HPDE6-E6E7 (cell line): ENCODE measurements at regions not wholly inside any gene's neighbourhood (a gene's known extent, or its start where the extent isn't known, plus 50 kb on each side); places are given as distances from the start of the nearest gene placed in this dataset.

Experiments
- DNase-seq: peaks from one replicate; pipeline ENCODE4 v3.0.0; 2011; ENCODE audit warnings: missing footprints; ENCODE audit errors: extremely low spot score

DNA sequence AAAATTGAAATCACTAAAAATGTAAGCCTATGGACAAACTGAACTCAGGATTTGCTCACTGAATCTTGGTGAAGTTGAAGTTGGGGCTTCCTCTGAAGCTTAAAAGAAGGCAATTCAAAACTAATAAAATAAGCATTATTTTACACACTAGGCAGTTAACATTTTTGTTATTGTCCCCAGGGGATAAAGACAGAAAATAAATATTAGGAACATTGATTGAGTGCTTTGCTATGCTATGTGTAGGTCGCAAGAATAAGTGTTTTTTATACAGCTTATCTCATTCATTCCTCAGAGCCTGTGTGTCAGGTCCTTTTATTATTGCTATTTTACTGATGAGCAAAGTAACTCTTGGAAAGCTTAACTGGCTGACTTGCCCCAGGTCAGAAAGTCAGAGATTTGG lies 82.2 kb downstream of the ZNF608 start:
- no peak for DNase-seq

DNA sequence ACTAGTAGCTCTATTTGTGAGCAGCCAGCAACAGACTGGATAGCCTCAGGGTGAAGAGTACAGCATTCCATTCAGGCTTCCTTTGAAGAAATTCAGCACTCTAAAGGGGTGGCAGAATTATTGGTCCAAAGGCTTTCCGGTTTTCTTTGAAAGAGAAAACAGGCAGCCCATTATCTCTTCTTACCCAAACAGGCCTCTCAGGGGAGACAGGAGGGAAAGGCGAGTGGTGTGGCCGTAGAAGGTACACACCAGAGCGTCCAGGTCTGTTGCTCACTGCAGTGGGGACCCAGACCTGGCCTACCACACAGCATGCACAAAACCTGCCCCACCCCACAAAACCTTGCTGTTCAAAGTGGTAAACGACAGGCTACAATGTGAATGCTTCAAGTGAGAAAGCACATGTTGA lies 83.3 kb downstream of the ZNF608 start:
- DNase-seq = no peak

DNA sequence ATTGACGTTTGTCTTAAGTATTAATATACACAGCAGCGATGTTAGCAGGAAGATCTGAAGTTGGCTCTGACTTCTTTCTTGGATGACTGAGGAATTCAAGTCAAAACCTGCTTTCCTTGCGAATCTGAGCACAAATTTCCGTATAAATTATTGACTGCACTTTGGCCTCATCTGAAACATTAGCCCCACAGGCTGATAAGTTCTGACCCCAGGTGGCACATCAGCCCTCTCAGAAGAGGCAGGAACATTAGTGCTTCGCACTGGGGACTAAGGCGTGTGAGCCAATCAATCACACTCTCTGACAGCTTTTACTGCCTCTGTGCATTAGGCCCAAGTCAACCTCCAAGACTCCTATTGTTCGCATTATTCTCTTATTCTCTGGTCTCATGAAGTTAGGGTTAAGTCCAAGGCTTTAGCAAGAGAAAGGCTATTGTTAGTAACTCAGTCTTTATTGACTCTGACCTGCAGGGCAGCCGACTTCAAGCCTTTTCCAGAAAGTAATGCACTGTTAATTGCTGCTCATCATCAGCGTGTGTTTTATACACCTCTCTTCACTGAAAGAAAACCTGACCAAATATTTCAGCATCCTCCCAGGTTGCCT lies 84.2 kb downstream of the ZNF608 start:
- no peak for DNase-seq

DNA sequence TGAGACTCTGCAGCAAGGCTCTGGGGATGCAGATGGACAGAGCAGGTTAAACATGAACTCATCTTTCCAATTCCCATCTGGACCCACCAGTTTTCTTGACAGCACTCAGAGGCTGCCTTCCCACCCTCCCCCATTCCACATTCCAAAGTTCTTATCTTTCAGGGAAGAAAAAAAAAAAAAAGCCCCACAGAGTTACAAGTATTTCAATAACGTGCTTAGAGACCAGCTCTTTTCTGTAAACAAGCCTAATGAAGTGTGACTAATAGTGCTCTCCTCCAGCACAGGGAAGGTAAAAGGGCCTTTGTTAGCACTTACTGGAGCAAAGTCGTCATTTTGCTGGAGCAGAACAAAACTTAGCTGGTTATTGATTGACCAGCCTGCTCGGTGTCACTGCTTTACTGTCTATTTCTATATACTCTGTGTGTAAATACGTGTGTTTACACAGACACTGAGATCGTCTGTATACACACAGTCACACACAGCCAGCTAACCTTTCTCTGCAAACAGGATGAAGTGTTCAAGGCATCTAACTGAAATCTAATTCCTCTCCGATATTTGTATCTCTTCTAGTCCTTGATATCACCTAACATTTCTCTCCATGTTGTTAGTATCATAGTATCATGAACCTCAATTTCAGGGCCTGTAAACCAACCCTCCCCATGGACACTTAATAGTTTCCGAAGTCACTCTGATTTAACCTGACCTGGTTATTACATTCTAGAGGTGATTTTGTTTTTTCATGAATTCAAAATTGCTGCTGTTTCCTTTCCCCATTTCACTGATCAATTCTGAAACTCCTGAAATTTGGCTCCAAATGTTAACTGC lies 84.9 kb downstream of the ZNF608 start:
- DNase-seq = peak; percentile 45

DNA sequence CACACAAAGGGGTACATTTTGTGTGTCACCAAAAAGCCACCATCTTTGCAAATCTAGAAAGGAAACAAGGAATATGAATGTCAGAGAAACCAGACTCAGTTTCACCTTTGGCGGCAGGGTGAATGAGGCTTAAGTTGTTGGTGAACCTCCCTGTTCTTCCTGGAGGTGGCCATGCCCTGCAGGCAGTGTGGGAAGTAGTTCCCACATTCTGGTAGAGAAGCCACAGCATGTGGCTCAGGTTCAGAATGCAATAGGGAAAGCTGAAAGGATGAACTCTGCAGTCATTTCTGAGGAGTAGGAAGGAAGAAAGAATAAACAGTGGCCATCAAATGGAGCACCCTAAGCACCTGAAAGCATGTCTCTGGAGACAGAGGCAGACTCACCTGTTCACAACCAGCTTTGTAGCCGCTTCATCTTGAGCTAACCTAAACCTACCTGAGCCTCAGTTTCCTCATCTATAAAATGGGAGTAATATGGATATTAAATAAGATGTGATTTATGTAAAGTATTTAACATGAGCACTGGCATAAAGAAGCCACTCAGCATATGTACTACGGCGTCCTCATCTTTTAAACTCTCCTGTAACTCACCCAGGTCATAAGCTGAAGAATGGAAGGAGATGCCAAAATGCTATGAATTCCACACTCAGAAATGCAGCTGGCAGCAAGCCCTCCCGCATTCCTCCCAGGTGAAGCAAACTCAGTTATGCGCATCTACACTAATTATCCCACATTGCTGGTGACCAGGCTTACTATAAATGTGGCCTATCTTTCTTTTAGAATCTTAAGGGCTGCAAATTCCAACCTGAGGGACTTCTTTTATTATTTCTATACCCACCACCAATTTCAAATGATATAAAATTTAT lies 86.0 kb downstream of the ZNF608 start:
- DNase-seq = no peak

DNA sequence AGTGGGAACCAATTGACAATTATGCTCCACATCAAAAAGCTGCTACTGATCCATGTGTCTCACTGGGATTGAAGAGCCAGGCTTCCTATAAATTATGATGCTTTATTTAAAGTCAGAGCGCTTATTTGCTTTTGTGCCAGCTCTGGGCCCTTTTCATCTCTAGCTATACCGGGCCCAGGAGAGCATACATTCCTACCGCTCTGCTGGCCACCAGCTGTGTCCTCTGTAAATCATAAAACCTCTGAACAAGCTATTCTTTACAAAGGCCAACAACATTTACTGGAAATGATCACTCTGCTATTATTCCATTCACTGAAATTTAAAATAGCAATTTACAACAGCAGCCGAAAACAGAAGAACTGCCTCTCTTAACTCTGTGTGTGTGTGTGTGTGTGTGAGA lies 86.6 kb downstream of the ZNF608 start:
- no peak for DNase-seq

DNA sequence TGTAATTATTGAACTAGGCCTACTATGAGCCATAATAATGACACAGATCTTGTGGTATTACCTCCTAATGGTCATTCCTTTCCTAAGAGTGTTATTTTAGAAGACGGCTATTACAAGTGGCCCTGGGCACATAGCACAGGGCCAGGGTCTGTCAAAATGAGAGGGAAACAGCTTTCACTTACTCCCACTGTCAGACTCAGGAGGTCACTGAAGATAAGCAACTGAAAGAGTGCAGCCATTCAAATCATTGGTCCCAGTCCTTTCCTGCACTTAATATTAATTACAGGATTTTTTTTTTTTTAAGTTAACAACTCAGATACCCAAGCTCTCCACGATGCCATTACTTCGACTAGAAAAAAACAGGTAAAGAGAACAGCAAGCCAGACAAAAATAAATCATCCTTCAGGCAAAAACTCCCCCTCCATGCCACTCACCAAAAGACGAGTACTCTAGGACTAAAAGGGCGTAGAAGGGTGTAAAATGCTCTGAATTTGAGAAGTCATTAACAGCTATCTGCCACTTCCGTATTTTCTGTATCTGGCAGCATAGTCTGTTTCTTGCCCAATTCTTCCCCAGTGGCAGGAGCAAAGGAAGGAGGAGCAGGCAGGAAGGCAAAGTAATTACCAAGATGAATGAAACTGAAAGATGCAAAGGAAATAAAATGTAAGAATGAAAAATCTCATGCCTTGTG lies 87.4 kb downstream of the ZNF608 start:
- DNase-seq = no peak

DNA sequence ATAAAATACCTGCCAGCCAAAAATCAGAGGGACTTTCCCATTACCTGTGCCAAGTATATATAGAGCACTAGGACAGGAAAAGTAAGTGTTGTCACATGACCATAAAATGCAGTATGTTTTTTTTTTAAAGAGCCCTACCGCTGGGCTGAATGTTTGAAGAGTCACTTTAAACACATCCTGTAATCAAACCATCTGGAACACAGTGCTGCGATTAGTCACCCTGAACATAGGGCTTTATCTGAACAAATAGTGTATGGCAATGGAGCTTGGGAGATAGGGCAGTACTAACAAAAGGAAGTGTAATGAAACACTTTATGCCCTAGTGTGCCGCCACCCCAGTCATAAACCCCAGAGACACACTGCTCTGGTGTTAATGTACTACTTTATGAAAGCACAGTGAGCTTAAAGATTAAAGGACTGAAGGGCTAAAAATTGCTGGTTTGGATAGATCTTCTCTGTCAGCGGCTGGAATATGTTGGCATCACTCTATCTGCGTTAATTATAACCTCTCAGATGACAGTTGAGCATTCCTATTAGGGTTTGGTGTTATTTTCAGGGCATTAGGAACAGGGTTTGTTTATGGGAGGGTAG lies 90.4 kb downstream of the ZNF608 start:
- DNase-seq = peak; percentile 39

DNA sequence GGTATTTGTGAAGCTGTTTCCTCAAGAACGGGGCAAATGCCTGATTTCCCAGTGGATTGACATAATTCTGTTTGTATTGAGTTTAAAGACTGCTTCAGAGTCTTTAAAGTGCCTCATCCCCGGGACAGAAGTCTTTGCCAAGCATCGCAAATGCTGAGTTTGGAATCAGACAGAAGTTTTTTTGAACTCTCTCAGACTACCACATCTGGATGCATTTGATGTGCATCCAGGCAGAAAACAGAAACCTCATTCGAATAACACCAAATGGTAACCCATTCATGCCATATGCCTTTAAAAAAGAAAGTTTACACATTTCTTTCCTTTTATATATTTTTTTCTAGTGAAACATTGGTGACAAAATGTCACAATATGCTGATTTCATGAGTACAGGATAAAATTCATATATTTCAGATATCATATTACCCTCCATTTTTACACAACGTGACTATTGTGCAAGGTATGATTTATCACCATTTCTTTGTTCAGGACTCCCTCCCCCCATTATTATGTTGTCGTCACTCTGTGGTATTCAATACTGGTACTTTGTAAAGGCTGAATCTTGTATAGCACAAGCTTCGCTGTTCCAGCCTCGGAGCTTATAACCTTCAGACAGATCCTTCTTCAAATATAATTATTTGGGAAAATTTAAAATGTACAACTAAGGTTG lies 91.1 kb downstream of the ZNF608 start:
- DNase-seq = no peak

DNA sequence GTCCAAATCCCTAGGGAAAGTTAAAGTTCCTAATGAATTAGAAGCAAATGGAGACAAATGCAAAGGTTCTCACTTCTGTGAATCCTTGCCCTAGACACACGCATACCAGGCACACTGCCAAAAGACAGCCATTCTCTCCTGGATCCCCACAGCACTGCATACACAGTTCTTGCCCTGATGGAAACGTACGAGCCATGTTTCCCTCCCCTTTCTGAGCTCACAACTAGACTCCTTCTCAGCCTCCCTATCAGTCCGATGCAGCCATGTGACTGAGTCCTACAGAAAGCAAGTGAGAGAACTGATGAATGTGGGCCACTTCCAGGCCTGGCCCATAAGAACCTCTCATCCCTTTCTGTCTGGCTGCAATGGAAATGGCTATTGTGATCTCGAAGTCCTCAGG lies 92.0 kb downstream of the ZNF608 start:
- no peak for DNase-seq

DNA sequence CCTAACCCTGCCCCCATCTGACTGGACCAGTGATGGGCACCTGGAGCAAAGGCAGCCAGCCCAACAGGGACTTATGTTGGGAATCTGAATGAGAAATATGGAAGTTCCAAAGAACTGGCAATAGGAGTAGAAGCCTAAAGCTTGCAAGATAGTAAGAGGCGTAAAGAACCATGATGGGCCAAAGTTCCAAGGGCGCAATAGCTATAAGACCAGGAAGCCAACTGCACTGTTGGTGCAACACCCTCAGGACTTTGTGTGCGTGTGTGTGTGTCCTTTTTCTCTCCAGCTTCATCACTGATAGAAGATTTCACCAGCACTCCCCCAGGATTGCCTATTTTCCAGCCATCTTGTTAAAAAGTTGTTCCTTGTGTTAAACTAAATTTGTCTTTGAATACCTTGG lies 92.8 kb downstream of the ZNF608 start:
- DNase-seq = no peak

DNA sequence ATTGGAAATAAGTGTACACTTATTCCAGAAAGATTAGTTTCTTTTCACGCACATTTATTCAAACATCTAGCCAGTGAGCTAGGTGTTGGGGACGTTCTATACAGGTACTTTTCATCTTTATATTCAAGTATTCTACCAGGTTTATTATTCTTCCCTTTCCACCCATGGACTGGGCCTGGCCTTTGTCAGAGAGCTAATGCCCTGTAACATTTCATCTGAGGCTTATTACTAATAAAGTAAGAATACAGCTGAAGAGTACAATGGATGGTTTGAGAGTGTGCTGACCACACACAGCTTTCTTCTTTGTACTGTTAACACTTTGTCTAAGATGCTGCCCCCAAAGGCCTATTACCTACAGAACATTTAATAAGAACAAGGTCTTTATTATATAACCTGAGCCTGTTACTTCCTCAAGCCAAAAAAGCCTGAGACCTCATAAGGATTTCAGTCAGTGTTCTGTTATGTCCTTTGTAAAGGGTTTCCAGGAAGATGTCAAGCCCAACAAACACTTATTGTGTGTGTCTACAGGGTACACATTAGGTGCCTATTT lies 93.5 kb downstream of the ZNF608 start:
- DNase-seq = no peak

DNA sequence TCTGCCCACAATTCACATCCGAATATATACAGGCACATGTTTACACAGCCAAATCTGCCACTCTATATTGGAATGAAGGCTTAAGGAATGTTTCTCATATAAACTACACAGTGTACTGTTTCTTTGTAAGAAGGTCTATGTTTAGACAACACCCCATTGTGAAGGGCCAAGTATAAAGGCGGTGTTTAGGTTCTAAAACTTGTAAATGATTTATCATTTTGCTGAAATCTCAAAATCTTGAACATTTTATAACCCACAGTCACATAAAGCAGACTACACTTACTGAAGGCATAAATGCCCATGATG lies 94.0 kb downstream of the ZNF608 start:
- DNase-seq = no peak

DNA sequence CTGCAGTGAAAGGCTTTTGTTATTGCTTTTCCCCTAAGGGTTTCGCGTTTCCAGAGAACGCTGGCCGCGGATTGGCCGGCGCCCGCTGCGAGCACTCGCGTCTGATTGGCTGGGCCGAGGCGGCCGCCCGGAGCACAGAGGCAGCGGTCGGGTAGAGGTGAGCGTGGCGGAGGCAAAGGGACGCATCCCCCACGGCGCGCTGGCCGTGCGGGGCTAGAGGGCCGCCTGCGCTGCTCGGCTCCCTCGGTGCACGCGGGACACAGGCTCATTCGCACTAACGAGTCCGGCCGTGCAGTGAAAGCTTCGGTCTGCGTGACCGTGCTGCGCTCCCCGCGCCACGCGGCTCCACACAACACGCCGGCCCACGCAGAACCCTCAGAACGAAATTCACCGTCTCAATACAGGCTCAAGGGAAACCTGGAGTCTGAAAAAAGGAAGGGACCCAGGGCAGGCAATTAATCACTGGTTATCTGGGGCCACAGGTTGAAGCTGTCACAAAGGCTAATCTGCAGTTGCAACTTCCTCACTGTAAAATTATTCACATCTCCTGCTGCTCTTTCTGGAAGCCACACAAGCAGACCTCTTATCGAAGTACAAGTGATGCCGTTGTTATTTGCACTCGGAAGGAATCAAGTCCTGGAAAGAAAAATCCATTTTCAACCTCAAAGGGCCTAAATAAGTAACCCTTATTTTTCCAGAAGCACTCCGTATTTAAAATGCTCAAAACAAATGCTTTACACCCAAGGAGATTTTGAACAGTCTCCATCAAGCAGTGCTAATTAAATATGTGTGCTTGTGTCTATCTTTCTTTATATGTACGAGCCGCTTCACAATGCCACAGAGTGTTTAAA lies 94.6 kb downstream of the ZNF608 start:
- peak; percentile 78 for DNase-seq

DNA sequence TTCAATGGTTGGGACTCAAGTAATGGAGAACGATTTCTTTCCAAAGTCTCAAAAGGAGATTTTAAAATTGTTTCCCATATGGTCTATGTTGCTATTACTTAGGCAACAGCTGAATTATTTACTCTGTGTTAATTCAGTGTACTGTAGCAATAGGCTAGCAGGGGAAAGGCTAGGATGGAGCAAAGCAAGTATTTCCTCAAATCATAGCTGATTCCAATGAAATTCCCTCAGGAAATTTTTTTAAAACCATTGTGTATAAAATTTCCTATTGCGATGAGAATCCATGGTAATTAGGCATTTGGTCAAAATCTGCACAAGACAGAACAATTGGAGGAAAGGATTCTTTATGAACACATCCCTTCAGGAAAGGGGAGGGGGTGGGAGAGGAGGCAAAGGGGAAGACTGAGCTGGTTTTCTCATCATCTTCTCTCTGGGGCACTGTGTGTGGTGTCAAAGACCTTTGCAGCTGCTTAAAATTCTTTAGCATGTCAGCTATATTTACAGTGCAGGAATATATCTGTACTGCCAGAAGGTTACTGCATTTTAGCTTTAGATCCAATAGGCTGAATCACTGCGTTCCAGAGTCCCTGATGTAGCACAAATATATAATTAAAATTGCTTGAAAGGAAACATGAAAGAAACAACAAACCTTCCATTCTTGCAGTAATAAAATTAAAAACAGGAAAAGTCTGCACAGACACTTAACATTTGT lies 95.3 kb downstream of the ZNF608 start:
- no peak for DNase-seq

DNA sequence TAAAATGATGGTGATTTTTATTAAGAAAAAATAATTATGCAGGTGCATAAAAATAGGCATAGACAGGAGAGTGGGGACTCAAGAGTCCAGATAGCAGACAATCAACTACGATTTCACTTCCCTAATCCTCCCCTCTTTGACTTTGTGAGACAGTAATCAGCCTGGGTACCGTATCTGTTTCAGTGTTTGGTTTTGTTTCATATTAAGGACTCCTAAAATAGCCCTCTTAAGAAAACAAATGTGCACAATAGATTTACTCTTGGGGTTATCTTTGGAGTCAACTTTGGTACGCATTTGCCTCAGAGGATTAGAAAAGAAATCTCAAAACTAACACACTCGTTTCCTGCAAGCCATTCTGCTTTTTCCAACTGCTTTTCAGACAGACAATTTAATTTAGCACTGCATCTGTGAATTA lies 96.3 kb downstream of the ZNF608 start:
- DNase-seq = no peak

DNA sequence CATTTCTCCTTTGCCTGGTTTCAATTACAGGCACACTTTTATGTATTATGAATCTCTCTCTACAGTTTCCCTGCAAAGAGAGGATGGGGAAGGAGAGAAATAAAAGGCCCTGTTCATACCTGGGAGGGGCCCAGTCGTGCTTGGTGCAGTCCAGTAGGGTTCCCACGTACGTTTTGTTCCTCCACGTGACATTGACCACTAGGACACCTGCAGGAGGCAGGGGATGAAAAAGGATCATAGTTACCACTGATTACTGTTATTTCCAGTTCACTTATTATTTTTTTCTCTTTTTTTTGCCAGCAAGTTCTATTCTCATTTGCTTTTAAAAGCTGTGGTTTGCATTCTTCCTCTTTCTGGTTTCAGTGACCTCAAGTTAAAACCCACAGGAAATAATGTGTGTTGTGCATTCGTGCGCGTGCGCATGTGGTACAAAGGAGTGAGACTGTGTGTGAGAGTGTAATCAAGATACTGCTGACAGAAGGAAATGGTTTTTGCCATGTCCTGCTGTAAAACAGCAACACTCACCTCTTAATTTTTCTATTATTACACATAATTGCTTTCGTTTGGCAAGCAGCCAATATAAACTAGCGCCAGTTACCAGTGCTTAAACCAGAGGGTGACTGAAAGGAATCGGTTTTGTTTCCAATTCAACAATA lies 96.8 kb downstream of the ZNF608 start:
- no peak for DNase-seq

DNA sequence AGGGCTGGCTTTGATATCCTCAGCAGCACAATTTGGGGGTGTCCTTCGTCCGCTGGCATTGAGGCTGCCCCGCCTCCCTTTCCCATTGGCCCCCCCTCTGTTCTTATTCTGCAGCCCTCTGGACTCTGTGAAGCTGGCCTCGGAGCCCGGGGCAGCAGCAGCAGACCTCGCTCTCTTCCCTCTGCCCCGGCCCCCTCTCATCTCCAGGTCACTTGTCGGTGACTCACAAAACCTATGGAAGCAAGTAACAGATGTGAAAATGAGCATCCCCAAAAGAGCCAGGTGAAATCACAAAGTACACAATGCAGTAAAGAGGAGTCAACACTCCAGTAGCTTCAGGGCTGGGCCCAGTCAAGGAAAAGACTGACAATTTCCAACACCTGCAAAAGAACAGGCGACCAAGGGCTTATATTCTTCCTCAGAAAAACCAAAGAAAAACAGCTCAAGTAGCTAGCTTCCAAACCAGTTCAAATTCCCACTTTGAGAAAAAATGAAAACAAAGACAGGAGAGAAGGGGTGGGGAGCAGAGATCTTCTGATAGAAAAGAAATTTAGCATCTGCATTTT lies 97.5 kb downstream of the ZNF608 start:
- DNase-seq = no peak

DNA sequence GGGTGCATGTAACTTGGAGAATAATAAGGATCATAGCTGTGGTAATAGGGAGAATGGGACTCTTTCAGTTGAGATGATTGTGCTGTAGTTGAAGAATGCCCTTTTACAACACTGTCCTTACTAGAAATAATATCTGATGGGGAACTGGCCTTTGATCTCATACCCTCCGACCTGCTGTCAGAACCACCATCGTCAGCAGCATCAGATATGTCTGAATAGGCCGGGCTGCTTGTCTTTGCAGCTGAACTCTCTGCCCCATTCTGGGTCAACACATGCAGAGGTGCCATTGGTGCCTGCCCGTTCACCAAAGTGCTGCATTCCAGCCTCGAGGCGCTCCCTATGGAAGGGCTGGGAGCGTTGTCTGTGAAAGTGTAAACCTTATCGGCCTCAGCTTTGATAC lies 99.1 kb downstream of the ZNF608 start:
- no peak for DNase-seq
